ENCODE measurements at regions not wholly inside any gene's neighbourhood (a gene's known extent, or its start where the extent isn't known, plus 50 kb on each side); places are given as distances from the start of the nearest gene placed in this dataset.

GRCh38 chr11:109300211-109300610, 121.8 kb upstream of the C11orf87 start:
- Histone ChIP-seq H3K4me1 (no peaks in the 10 kb centered on the region), H3K4me3 (no peak overlapping the region), H3K27ac (no peak overlapping the region), H3K27me3 (no peaks in the 10 kb centered on the region), H3K9me3 (no peaks in the 10 kb centered on the region), H3K36me3 (no peaks in the 10 kb centered on the region)
- TF ChIP-seq EP300 (IDR thresholded peaks at IDR 0.05) (no peak), POLR2A (IDR thresholded peaks at IDR 0.05) (no peak), POLR2AphosphoS5 (IDR thresholded peaks at IDR 0.05) (no peak), CTCF (IDR thresholded peaks at IDR 0.05) (no peak)
- WGBS, 2 donors (ENCODE audit: low coverage in 1 of 2), result 63 to 75% methylated on average over 2 to 3 of the region's 3 CpGs
- no peak for ATAC-seq

GRCh38 chr11:109302591-109303334, 119.2 kb upstream of the C11orf87 start:
- Histone ChIP-seq H3K4me1 (no peaks in the 10 kb centered on the region), H3K27me3 (no peaks in the 10 kb centered on the region), H3K4me3 (no peak overlapping the region), H3K9me3 (no peaks in the 10 kb centered on the region), H3K36me3 (no peaks in the 10 kb centered on the region), H3K27ac (no peak overlapping the region)
- 67 to 72% methylated on average over 4 of the region's 4 CpGs for WGBS, 2 donors (ENCODE audit: low coverage in 1 of 2)
- ATAC-seq, result no peak
- TF ChIP-seq EP300 (IDR thresholded peaks at IDR 0.05) (no peak), POLR2A (IDR thresholded peaks at IDR 0.05) (no peak), POLR2AphosphoS5 (IDR thresholded peaks at IDR 0.05) (no peak), CTCF (IDR thresholded peaks at IDR 0.05) (no peak)

- WGBS, 2 donors (ENCODE audit: low coverage in 1 of 2), result 93 to 100% methylated on average over 1 of the region's 1 CpG
These were observed 118.6 kb upstream of the C11orf87 start for GRCh38 chr11:109303342-109303741.

GRCh38 chr11:109304159-109304558, 117.8 kb upstream of the C11orf87 start:
- no peaks in the 10 kb centered on the region for H3K9me3 ChIP-seq
- no peaks in the 10 kb centered on the region for H3K27me3 ChIP-seq
- WGBS, 2 donors (ENCODE audit: low coverage in 1 of 2), result 77 to 86% methylated on average over 1 of the region's 1 CpG
- TF ChIP-seq POLR2A (IDR thresholded peaks at IDR 0.05) (no peak), POLR2AphosphoS5 (IDR thresholded peaks at IDR 0.05) (no peak), EP300 (IDR thresholded peaks at IDR 0.05) (no peak), CTCF (IDR thresholded peaks at IDR 0.05) (no peak)
- ATAC-seq, result no peak
- no peaks in the 10 kb centered on the region for H3K36me3 ChIP-seq
- no peak overlapping the region for H3K27ac ChIP-seq
- H3K4me3 ChIP-seq, result no peak overlapping the region
- H3K4me1 ChIP-seq, result no peaks in the 10 kb centered on the region

More at GRCh38 chr11:109303342-109303741, 118.6 kb upstream of the C11orf87 start:
- Histone ChIP-seq H3K36me3 (no peaks in the 10 kb centered on the region), H3K4me3 (no peak overlapping the region), H3K27me3 (no peaks in the 10 kb centered on the region), H3K4me1 (no peaks in the 10 kb centered on the region), H3K27ac (no peak overlapping the region), H3K9me3 (no peaks in the 10 kb centered on the region)
- no peak for ATAC-seq
- TF ChIP-seq EP300 (IDR thresholded peaks at IDR 0.05) (no peak), CTCF (IDR thresholded peaks at IDR 0.05) (no peak), POLR2AphosphoS5 (IDR thresholded peaks at IDR 0.05) (no peak), POLR2A (IDR thresholded peaks at IDR 0.05) (no peak)

- 100% methylated on average over 1 of the region's 7 CpGs; no CpG with 5 or more reads in 1 of the 2 donors for WGBS, 2 donors (ENCODE audit: low coverage in 1 of 2)
- ATAC-seq, result no peak
These were observed 117.0 kb upstream of the C11orf87 start for GRCh38 chr11:109305009-109305408.

More at GRCh38 chr11:109305009-109305408, 117.0 kb upstream of the C11orf87 start:
- Histone ChIP-seq H3K4me1 (no peaks in the 10 kb centered on the region), H3K9me3 (no peaks in the 10 kb centered on the region), H3K27me3 (no peaks in the 10 kb centered on the region), H3K4me3 (no peak overlapping the region), H3K36me3 (no peaks in the 10 kb centered on the region), H3K27ac (no peak overlapping the region)
- TF ChIP-seq EP300 (IDR thresholded peaks at IDR 0.05), result no peak
- no peak for TF ChIP-seq POLR2A (IDR thresholded peaks at IDR 0.05)
- TF ChIP-seq POLR2AphosphoS5 (IDR thresholded peaks at IDR 0.05), result no peak

Measured in gastroesophageal sphincter (tissue), 4 donors.